Hematopoietic multipotent progenitor cell treated with erythropoietin and hydrocortisone succinate and interleukin-3 and kit ligand, for 15 days (in vitro differentiated cells): ENCODE measurements at regions not wholly inside any gene's neighbourhood (a gene's known extent, or its start where the extent isn't known, plus 50 kb on each side); places are given as distances from the start of the nearest gene placed in this dataset.
"Not testable (repeated sequence)": the region's sequence is repeated elsewhere in the genome, so short reads cannot be mapped to it uniquely, and the experiment has no call there.

Source experiments
- DNase-seq: peaks from one replicate; pipeline ENCODE4 v3.0.0-alpha.2; 2015; ENCODE audit warnings: low spot score

DNA sequence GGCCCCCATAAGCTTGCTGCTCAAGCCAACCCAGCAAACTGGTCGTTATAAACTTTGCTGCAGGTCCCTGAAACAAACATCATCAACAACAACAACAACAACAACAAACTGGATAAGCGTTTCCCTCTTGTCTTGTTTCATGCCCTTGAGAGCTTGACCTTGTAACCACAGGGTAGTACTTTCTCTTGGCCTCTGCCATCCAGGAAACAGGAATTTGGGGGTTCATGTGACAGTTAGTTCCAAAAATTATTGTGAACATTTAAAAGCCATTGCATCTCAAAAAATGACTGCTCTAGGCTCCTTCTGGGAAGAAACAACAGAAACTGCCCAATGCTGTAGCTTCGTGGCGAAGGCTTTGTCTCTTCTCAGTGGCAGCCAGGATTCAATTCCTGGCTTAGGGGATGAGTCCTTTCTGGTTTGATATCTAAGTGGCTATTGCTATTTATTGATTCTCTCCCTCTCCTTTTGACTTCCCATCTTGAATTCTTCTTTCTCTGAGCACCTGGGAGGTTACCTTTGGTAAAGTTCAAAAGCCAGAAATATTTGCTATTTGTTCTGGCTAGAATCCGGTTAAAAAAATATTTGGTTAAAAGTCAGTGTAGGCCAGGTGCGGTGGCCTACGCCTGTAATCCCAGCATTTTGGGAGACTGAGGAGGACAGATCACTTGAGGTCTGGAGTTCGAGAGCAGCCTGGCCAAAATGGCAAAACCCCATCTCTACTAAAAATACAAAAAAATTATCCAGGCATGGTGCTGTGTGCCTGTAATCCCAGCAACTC lies 52.0 kb upstream of the CPM start:
- no peak for DNase-seq

GRCh38 chr12:68997526-68997925 lies 64.6 kb upstream of the CPM start:
- DNase-seq = not testable (repeated sequence)

DNA sequence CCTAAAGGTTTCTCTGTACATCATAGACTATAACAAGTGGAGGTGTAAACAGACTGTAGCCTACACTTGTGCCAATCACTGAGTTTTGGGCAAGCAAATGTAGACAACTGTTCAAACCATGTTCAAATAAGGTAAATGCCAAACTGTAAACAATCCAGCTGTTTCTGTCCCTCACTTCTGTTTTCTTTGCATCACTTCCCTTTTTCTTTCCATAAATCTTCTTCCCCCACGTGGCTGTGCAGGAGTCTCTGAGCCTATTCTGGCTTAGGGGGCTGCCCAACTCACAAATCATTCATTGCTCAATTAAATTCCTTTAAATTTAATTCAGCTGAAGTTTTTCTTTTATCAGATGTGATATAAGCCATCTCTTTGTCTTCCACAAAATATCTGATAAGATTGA lies 65.1 kb upstream of the CPM start:
- no peak for DNase-seq

DNA sequence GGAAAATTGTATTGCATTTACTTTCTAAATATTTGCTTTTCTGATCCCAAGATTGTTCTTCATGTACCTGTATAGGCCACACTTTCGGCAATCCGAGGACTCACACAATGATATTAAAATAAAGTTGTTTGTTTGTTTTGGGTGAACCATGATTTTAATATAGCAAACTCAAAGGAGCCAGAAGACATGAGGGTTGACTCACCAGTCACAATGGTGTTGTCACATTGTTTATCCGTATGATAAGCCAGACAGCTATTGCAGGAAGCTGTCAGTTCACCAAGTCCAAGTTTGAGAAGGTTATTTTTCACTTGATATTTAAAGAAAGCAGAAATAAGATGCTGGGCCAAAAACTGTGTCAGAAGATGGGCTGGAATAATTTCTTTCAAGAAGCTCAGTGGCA lies 67.1 kb upstream of the CPM start:
- no peak for DNase-seq

- DNase-seq = no peak
Observed at GRCh38 chr12:69000540-69001243, 67.7 kb upstream of the CPM start.

- DNase-seq = no peak
Observed at GRCh38 chr12:69001251-69001650, 68.3 kb upstream of the CPM start.

DNA sequence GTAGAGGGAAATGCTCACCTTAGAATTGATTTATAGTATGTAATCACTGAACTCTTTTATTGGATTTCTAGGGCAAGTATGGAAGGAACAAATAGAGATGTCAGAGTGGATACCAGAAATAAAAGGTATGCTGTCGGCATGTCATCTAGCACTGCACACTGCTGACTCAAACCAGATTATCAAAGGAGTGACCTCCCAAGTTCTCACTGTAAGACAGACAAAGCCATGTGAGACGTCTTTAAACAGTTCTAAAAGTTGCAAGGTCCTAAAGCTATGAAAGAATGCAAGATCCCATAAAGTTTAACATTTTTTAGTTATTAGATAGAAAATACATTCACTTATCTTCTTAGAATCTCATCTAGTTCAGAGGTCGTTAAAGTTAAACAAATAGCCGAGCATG lies 70.0 kb upstream of the CPM start:
- no peak for DNase-seq

- no peak for DNase-seq
Observed at GRCh38 chr12:69003991-69004390, 71.0 kb upstream of the CPM start.

DNA sequence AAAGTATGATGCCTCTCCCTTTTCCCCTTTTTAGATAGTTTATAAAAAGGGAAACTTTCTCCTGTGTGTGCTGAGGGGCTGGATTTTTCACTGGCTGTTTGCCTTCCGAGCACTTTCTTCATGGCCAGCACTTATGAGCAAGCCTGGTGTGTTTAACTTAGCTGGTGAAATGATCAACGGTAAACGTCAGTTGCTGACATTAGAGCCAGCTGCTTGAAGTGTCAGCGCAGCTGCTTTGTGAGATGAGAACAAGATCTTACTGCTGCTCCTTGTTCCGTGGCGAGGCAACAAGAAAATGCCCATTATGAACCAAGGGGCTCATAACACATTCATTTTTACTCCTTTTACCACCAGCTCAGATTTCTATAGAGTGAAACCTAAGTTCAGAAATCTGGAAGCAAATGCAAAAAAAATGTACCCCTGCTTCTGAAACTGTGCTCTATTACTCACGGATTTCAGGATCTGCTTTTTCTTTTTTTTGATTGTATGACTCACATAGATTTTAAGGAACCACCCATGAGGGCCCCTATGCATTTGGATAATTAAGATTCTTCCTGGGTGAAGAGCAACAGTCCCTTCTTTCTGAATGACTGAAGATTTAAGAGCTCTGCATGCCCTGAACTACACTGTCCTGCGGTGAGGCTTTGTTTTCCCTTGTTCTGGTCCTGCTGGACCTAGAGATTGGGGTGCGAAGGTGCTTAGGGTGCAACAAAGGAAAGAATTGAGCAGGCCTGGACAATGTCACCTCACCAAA lies 74.3 kb upstream of the CPM start:
- DNase-seq = no peak

GRCh38 chr12:69007855-69008351 lies 74.9 kb upstream of the CPM start:
- no peak for DNase-seq

DNA sequence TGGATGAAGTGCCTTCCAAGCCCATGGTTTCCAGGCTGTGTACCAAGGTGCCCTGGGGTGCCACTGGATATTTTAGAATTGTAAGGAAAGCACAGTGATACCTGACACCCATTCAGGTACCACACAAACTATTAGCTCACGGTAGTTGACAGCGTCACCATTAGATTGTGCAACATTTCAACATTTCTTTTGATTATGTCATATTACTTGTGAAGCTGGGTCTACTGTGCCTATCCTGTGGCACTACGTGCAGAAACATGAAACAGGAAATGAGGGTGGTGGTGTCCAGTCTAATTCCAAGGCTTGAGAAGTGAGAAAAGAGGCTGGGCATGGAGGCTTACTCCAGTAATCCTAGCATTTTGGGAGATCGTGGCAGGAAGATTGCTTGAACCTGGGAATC lies 75.5 kb upstream of the CPM start:
- DNase-seq = no peak

GRCh38 chr12:69014047-69014446 lies 81.1 kb upstream of the CPM start:
- DNase-seq = no peak

DNA sequence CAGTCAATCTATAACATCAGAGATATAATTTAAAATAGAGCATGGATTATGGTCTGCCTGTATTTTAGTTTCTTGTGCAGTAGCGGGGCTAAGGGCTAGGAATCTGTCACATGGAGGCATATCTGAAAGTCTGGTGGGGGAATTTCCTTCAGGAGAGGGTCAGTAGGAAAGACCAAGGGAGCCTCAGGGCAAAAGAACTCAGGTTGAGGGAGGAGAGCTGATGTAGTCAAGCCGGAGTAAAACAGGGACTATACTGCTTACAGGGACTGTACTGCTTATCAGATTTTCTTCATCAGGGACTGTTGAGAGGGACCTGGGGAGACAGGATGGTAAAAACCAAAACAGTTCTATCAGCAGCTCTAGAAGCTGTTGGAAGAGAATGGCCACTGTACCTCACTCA lies 82.0 kb upstream of the CPM start:
- no peak for DNase-seq

- DNase-seq = no peak
Observed at GRCh38 chr12:69015831-69016230, 82.9 kb upstream of the CPM start.

DNA sequence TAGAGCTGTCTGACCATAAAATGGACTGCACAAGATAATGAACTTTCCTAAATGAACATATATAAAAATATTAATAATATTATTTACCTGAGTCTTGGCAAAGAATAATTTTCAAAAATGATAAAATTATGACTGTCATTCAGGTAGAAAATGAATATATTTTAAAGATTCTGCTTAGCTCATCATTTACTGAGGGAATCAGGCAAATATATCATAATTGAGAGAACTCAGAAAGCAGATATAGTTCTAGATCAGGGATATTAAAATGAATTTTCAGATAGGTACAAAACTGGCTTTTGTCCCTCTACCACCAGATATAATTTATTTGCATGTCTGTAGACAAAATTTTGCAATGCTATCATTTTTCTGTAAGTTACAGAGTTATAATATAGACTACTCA lies 86.1 kb upstream of the CPM start:
- DNase-seq = no peak

GRCh38 chr12:69019910-69020309 lies 86.9 kb upstream of the CPM start:
- no peak for DNase-seq

- DNase-seq = no peak
Observed at GRCh38 chr12:69022674-69023073, 89.7 kb upstream of the CPM start.

- no peak for DNase-seq
Observed at GRCh38 chr12:69023840-69024239, 90.9 kb upstream of the CPM start.

GRCh38 chr12:69024413-69024812 lies 91.4 kb upstream of the CPM start:
- DNase-seq = no peak

- no peak for DNase-seq
Observed at GRCh38 chr12:69024907-69025306, 91.9 kb upstream of the CPM start.

DNA sequence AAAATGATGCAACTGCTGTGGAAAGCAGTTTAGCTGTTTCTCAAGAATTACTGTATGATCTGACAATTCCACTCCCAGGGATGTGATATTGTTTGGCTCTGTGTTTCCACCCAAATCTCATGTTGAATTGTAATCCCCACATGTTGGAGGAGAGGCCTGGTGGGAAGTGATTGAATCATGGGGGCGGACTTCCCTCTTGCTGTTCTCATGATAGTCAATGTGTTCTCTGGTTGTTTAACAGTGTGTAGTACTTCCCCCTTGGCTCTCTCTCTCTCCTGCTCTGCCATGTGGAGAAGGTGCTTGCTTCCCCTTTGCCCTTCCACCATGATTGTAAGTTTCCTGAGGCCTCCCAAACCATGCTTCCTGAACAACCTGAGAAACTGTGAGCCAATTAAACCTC lies 93.4 kb upstream of the CPM start:
- DNase-seq = no peak

- DNase-seq = no peak
Observed at GRCh38 chr12:69027411-69027881, 94.5 kb upstream of the CPM start.
